ENCODE measurements at regions not wholly inside any gene's neighbourhood (a gene's known extent, or its start where the extent isn't known, plus 50 kb on each side); places are given as distances from the start of the nearest gene placed in this dataset.

DNA sequence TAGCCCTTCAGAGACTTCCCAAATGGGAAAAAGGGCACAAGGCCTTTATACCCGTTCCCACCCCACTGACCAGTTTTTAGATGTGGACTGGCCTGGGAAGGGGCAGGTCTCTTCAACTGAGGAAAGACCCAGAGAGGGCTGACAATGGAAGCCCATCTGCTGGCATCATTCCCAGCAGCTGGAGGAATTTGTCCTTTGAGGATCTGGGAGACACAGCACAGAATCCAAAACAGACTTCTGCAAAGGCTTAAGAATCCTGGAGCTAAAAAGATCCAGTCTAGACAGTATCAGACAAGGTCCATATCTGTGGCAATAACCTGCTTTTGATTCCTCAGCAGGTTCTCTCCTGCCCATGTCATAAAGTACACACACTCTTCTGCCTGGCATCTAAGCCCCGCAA, 329.2 kb downstream of the TMEM167A start (continued):
- TF ChIP-seq, protein P1, sequence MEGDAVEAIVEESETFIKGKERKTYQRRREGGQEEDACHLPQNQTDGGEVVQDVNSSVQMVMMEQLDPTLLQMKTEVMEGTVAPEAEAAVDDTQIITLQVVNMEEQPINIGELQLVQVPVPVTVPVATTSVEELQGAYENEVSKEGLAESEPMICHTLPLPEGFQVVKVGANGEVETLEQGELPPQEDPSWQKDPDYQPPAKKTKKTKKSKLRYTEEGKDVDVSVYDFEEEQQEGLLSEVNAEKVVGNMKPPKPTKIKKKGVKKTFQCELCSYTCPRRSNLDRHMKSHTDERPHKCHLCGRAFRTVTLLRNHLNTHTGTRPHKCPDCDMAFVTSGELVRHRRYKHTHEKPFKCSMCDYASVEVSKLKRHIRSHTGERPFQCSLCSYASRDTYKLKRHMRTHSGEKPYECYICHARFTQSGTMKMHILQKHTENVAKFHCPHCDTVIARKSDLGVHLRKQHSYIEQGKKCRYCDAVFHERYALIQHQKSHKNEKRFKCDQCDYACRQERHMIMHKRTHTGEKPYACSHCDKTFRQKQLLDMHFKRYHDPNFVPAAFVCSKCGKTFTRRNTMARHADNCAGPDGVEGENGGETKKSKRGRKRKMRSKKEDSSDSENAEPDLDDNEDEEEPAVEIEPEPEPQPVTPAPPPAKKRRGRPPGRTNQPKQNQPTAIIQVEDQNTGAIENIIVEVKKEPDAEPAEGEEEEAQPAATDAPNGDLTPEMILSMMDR (IDR thresholded peaks at IDR 0.05; ENCODE audit: low read depth, low read length, missing input control): no peak

DNA sequence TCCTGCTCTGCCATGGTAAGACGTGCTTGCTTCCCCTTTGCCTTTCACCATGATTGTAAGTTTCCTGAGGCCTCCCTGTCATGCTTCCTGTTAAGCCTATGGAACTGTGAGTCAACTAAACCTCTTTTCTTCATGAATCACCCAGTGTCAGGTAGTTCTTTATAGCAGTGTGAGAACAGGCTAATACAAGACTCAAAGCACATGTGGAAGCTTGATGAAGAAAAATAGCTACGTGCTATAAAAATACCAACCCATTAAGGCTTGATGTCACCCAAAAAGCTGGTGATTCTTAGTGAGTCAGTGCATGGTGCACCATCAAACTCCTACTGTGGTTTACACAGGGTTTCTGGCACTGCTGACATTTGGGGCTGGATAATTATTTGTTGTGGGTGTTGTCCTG, 332.2 kb downstream of the TMEM167A start:
- Histone ChIP-seq H3K4me3 (ENCODE audit: low read depth in 1 of 3, low read length in 3 of 3) (no peak overlapping the region), H3K9me3 (ENCODE audit: control insufficient read depth in 4 of 4, low read length in 3 of 4) (no peaks in the 10 kb centered on the region), H3K9ac (ENCODE audit: low read depth in 1 of 2, low read length in 2 of 2) (no peak overlapping the region), H3K4me1 (ENCODE audit: control insufficient read depth in 4 of 4, insufficient read depth in 4 of 4, low read length in 3 of 4) (no peaks in the 10 kb centered on the region), H3K36me3 (ENCODE audit: control insufficient read depth in 4 of 4, insufficient read depth in 3 of 4, low read depth in 1 of 4, low read length in 3 of 4) (no peaks in the 10 kb centered on the region), H3K27ac (ENCODE audit: low read depth in 1 of 2, low read length in 2 of 2) (no peak overlapping the region), H3K27me3 (ENCODE audit: control insufficient read depth in 4 of 4, insufficient read depth in 4 of 4, low read length in 3 of 4) (no peaks in the 10 kb centered on the region)
- TF ChIP-seq FOXA2 (IDR thresholded peaks at IDR 0.05) (no peak), HNF4A (conservative IDR thresholded peaks at IDR 0.05) (no peak), SP1 (IDR thresholded peaks at IDR 0.05) (no peak)
- no peak for DNase-seq (ENCODE audit: low spot score)
- 89% methylated on average over 2 of the region's 2 CpGs for WGBS

DNA sequence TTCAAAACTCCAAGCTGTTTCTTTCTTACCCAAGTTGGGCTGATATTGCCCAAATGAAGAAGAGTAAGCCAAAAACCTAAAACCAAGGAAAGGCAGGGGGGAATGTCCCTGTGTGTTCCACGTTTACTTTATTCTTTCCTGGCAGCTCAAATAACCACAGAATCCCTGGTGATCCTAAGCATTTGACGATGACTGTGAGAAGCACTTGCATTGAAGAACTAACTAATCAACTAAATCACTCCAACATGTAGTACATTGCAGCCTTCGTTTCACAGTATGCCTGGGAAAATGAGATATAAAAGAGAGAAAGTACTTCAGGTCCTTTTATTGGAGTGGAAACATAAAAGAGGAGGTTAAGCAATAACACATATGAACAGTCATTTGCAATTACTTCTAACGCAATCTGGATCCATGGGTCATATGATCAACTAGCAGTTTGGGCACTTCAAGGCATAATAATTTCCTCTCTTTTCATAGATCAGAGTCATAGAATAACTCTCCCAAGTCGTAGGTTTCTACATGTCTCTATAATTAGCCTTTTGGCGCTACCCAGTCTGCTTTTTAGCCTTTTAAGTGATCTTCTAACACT, 338.4 kb downstream of the TMEM167A start:
- H3K27ac ChIP-seq (ENCODE audit: low read depth in 1 of 2, low read length in 2 of 2): no peak overlapping the region
- no peak overlapping the region for H3K9ac ChIP-seq (ENCODE audit: low read depth in 1 of 2, low read length in 2 of 2)
- no peaks in the 10 kb centered on the region for H3K27me3 ChIP-seq (ENCODE audit: control insufficient read depth in 4 of 4, insufficient read depth in 4 of 4, low read length in 3 of 4)
- WGBS: 62% methylated on average over 6 of the region's 6 CpGs
- no peaks in the 10 kb centered on the region for H3K9me3 ChIP-seq (ENCODE audit: control insufficient read depth in 4 of 4, low read length in 3 of 4)
- no peaks in the 10 kb centered on the region for H3K36me3 ChIP-seq (ENCODE audit: control insufficient read depth in 4 of 4, insufficient read depth in 3 of 4, low read depth in 1 of 4, low read length in 3 of 4)
- H3K4me1 ChIP-seq (ENCODE audit: control insufficient read depth in 4 of 4, insufficient read depth in 4 of 4, low read length in 3 of 4): no peaks in the 10 kb centered on the region
- DNase-seq (ENCODE audit: low spot score): no peak
- no peak for TF ChIP-seq RAD21 (IDR thresholded peaks at IDR 0.05)
- TF ChIP-seq, protein P1 (IDR thresholded peaks at IDR 0.05; ENCODE audit: low read depth, low read length, missing input control): no peak
- no peak for TF ChIP-seq JUND (IDR thresholded peaks at IDR 0.05)
- TF ChIP-seq, protein P2, sequence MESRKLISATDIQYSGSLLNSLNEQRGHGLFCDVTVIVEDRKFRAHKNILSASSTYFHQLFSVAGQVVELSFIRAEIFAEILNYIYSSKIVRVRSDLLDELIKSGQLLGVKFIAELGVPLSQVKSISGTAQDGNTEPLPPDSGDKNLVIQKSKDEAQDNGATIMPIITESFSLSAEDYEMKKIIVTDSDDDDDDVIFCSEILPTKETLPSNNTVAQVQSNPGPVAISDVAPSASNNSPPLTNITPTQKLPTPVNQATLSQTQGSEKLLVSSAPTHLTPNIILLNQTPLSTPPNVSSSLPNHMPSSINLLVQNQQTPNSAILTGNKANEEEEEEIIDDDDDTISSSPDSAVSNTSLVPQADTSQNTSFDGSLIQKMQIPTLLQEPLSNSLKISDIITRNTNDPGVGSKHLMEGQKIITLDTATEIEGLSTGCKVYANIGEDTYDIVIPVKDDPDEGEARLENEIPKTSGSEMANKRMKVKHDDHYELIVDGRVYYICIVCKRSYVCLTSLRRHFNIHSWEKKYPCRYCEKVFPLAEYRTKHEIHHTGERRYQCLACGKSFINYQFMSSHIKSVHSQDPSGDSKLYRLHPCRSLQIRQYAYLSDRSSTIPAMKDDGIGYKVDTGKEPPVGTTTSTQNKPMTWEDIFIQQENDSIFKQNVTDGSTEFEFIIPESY (IDR thresholded peaks at IDR 0.05): no peak
- no peak for TF ChIP-seq SP1 (IDR thresholded peaks at IDR 0.05)
- no peak for TF ChIP-seq FOXA2 (IDR thresholded peaks at IDR 0.05)
- no peak for TF ChIP-seq GABPA (IDR thresholded peaks at IDR 0.05 in 1 of 2, conservative IDR thresholded peaks at IDR 0.05 in 1 of 2)
- H3K4me3 ChIP-seq (ENCODE audit: low read depth in 1 of 3, low read length in 3 of 3): no peak overlapping the region
